Brain microvascular endothelial cell (primary cell): ENCODE measurements at regions not wholly inside any gene's neighbourhood (a gene's known extent, or its start where the extent isn't known, plus 50 kb on each side); places are given as distances from the start of the nearest gene placed in this dataset.
"Not testable (repeated sequence)": the region's sequence is repeated elsewhere in the genome, so short reads cannot be mapped to it uniquely, and the experiment has no call there.

Experiments used
- DNase-seq: peaks from one replicate; pipeline ENCODE4 v3.0.0-alpha.2; 2020
- H3K27ac ChIP-seq: fragments of 250-450 bp; sonication (Bioruptor Pico); 2 replicates; pipeline ENCODE4 v1.5.1; 2020; ENCODE audit warnings: mild to moderate bottlenecking, moderate library complexity
- H3K27me3 ChIP-seq: fragments of 250-450 bp; sonication (Bioruptor Pico); replicated peaks from 2 replicates; pipeline ENCODE4 v1.5.1; 2020; ENCODE audit warnings: mild to moderate bottlenecking
- H3K36me3 ChIP-seq: fragments of 250-450 bp; sonication (Bioruptor Pico); replicated peaks from 2 replicates; pipeline ENCODE4 v1.5.1; 2020; ENCODE audit warnings: mild to moderate bottlenecking
- H3K4me3 ChIP-seq: 2 replicates; pipeline ENCODE4 v1.5.1; 2011; ENCODE audit warnings: low read depth, mild to moderate bottlenecking, control low read depth, low read length, moderate library complexity
- CTCF ChIP-seq: IDR thresholded peaks from 2 replicates; pipeline ENCODE4 v1.5.1; 2011; ENCODE audit warnings: low read depth, mild to moderate bottlenecking, moderate library complexity, low read length, control low read depth, inconsistent platforms; ENCODE audit errors: missing control alignments
- in situ Hi-C: cut with HindIII; loops from 2 replicates; pipeline ENCODE4 v1.10.0; 2017; ENCODE audit warnings: low sequenced_read_pairs, low pct_ligation_motif_present

- DNase-seq, H3K27me3 ChIP-seq, H3K4me3 ChIP-seq, H3K36me3 ChIP-seq, H3K27ac ChIP-seq, in situ Hi-C loops: not testable (repeated sequence)
Measured at GRCh38 chr16:21487956-21488355, 111.4 kb upstream of the METTL9 start.

DNA sequence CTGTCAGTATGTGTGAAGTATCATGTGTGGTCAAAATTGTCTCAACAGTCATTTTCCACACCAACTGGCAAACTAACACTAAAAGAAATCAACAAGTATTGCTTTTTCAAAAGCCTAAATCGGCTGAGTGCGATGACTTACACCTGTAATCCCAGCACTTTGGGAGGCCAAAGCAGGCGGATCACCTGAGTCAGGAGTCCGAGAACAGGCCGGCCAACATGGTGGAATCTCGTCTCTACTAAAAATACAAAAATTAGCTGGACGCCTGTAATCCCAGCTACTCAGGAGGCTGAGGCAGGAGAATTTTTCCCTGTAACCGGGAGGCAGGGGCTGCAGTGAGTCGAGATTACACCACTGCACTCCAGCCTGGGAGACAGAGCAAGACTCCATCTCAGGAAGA lies 100.3 kb upstream of the METTL9 start:
- H3K4me3 ChIP-seq, H3K36me3 ChIP-seq, H3K27me3 ChIP-seq, H3K27ac ChIP-seq, in situ Hi-C loops: not testable (repeated sequence)
- DNase-seq = peak; percentile 0

DNA sequence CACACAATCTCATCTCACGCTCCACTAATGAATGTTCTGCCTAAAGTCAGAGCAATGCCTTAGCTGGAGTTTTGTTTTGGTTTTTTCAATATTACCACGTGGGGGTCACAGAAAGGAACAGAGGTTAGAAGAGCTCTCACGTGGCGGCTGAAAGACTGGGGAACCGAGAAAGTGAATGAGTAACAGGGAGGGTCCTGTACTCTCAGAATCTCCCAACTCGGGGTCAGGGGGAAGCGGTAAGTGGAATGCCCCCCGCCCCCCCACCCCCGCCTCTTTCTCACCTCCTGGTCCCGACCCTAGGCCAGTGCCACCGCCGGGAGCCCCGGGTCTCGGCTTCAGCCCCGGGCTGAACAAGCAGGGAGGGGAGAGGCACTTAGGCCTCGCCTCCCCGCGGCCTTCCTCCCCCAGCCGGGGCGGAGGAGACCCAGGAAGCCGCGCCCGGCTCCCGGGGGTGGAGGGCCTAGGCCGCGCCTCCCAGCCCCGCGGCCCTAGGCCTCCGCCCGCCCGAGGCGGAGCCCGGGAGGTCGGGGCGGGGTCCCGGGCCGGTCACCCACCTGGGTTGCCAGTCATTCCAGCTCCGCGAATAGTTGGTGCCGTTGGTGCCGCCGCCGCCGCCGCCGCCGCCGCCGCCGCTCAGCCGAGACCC lies 98.0 kb upstream of the METTL9 start:
- in situ Hi-C loops, DNase-seq, H3K27me3 ChIP-seq, H3K36me3 ChIP-seq: not testable (repeated sequence)
- peak overlapping the region; percentile 70 for H3K4me3 ChIP-seq
- peak overlapping the region; percentile 27 for H3K27ac ChIP-seq

DNA sequence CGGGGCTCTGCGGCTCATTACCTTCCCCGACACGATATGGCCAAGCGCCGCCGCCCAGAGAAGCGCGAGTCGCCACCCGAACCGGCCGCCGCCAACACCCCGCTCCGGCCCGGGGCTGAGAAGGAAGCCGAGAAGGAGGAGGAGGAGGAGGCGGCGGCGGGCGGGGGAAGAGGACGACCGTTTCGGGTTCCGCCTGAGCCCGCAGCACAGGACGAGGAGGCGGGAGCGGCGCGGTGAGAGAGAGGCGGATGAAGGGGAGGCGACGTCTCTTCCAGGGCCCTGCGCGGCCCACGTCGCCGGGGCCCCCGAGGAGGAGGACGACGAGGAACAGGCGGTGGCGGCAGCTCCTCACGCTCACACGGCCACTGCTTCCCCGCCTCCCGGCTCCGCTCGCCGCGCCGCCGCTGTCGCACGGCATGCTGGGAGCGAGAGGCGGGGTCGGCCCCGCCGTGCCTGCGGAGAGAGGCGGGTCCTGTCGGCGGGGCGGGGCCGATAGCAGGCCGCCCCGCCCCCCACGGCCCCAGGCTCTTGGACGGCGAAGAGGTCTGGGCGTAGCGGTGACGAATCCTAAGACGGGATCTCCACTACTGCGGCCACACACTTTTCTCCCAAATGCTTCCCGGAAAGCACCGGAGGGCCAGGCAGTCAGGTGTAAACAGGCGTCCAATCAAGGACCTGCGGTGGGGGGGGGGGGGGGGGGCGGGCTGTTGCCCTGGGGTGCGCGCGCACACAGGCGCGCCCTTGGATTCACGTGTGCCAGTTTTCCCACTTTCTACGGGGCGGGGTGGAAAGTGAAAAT lies 97.3 kb upstream of the METTL9 start:
- no peak for TF ChIP-seq CTCF
- Histone ChIP-seq H3K27ac (peak overlapping the region; percentile 27), H3K27me3 (no peaks in the 10 kb centered on the region), H3K36me3 (peaks cover 3% of the 10 kb centered on the region), H3K4me3 (peak overlapping the region; percentile 70)
- in situ Hi-C loops = no loop called here
- peak; percentile 92 for DNase-seq

DNA sequence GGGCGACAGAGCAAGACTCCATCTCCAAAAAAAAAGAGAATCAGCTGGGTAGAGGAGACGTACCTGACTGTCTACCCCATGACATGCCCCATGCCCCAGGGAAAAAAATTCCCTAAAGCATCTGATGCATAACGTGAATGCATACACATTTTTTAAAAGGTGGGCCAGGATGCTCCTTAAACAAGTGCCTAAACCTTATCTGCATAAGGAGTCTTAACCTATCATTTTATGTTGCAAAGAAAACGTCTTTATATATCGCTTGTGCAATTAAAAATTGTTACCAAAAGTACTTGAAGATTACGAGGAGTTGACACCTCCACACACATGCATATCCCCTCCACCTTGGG lies 95.8 kb upstream of the METTL9 start:
- in situ Hi-C loops, H3K4me3 ChIP-seq: not testable (repeated sequence)

DNA sequence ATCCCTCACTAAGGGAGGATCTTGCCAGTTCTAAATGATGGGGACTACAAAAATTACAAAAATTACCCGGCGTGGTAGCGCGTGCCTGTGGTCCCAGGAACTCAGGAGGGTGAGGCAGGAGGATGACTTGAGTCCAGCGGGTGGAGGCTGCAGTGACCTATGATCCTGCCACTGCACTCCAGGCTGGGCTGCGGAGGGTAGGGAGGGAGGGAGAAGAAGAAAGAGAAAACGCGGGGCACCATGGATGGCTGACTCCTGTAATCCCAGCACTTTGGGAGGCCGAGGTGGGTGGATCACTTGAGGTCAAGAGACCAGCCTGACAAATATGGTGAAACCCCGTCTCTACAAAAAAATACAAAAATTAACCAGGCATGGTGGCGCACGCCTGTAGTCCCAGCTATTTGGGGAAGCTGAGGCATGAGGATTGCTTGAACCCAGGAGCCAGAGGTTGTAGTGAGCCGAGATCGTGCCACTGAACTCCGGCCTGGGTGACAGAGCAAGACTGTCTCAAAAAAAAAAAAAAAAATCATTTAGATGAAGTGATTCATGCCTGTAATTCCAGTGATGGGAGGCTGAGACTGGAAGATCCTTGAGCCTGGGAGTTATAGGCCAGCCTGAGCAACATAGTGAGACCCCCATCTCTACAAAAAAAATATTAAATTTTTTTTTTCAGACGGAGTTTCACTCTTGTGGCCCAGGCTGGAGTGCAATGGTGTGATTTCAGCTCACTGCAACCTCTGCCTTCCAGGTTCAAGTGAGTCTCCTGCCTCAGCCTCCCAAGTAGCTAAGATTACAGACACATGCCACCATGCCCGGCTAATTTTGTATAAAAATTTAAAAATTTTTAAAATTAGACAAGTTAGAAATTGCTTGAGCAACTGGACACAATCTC lies 95.2 kb upstream of the METTL9 start:
- H3K27ac ChIP-seq, in situ Hi-C loops: not testable (repeated sequence)
- H3K36me3 ChIP-seq = peaks cover 12% of the 10 kb centered on the region

More for the DNA sequence above, 95.8 kb upstream of the METTL9 start:
- DNase-seq, H3K36me3 ChIP-seq, H3K27me3 ChIP-seq, H3K27ac ChIP-seq: not testable (repeated sequence)

DNA sequence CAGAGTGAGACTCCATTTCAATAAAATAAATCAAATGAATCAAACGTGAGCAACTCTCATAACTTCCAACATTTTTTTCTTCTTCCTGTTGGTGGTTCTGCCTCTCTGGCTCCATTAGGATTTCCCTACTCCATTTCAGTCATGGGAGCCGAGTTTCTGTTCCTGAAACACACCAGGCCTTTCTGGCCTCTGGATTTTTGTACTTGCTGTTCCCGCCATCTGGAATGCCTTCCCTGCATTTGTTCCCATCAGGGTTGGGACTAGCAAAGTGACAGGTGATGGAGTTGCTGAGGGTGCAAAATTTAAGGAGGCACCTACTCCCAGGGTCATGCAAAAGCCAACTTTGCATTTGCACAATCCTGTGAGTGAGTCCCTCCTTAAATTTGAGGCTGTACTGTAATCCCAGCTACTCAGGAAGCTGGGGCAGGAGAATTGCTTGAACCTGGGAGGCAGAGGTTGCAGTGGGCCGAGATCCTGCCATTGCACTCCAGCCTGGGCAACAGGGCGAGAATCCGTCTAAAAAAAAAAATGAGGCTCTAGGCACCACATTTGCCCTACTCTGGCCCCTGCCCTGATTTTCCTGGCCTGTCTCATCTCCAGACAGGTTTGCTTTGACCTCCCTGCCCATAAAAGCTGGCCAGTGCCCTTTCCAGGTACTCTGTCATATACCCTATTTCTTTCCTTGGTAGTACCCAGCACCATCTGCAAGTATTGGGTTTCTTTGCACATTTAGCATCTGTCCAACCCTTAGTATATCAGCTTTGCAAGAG lies 93.4 kb upstream of the METTL9 start:
- in situ Hi-C loops, H3K4me3 ChIP-seq, H3K27me3 ChIP-seq, H3K27ac ChIP-seq, DNase-seq: not testable (repeated sequence)
- peaks cover 18% of the 10 kb centered on the region for H3K36me3 ChIP-seq

More for the DNA sequence above, 95.2 kb upstream of the METTL9 start:
- not testable (repeated sequence) for H3K27me3 ChIP-seq, H3K4me3 ChIP-seq, DNase-seq

DNA sequence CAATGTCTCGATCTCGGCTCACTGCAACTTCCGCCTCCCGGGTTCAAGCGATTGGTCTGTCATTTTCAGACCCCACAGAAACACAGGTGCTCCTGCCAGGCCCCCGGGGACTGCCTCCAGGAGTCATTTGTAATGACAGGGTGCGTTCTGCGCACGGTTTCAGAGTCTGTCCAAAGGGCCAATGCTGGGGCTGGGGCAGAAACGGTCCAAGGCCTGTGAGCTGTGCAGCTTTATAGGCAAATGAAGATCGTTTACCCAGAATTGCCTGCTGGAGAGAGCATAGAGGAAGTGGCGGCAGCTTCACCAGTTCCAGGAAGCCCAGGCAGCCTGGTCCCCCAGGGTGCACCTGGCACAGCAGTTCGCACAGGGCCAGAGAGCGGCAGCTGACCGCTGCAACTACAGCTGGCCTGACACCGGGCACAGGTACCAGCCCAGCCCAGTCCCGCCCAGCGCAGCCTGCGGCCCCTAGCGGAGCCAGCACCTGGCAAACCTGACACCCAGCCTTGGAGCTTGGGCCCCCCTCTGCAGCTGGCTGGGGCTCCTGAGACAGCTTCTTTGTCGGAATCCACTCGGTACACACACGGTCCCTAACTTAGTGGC lies 92.4 kb upstream of the METTL9 start:
- H3K36me3 ChIP-seq = peaks cover 19% of the 10 kb centered on the region
- in situ Hi-C loops, DNase-seq, H3K27me3 ChIP-seq, H3K4me3 ChIP-seq, H3K27ac ChIP-seq: not testable (repeated sequence)

GRCh38 chr16:21507631-21508305 lies 91.6 kb upstream of the METTL9 start:
- H3K27ac ChIP-seq, in situ Hi-C loops, DNase-seq, H3K27me3 ChIP-seq, H3K4me3 ChIP-seq: not testable (repeated sequence)
- H3K36me3 ChIP-seq = peaks cover 24% of the 10 kb centered on the region

- H3K4me3 ChIP-seq, DNase-seq, H3K27ac ChIP-seq, in situ Hi-C loops, H3K27me3 ChIP-seq: not testable (repeated sequence)
- peaks cover 27% of the 10 kb centered on the region for H3K36me3 ChIP-seq
Measured at GRCh38 chr16:21508661-21509436, 90.5 kb upstream of the METTL9 start.

- H3K27ac ChIP-seq, H3K4me3 ChIP-seq, H3K27me3 ChIP-seq, DNase-seq, in situ Hi-C loops: not testable (repeated sequence)
- peaks cover 32% of the 10 kb centered on the region for H3K36me3 ChIP-seq
Measured at GRCh38 chr16:21509437-21510086, 89.8 kb upstream of the METTL9 start.
